NB4 (cell line): ENCODE measurements at regions not wholly inside any gene's neighbourhood (a gene's known extent, or its start where the extent isn't known, plus 50 kb on each side); places are given as distances from the start of the nearest gene placed in this dataset.

Experiments
- MYC ChIP-seq: IDR thresholded peaks from 2 replicates; pipeline ENCODE4 v1.6.1; 2011; ENCODE audit warnings: low read depth, low read length
- POLR2A ChIP-seq: IDR thresholded peaks from 2 replicates; pipeline ENCODE4 v1.6.1; 2011; ENCODE audit warnings: mild to moderate bottlenecking; ENCODE audit not compliant: insufficient read length; ENCODE audit errors: extremely low read depth
- TF ChIP-seq, protein P1 (sequence below): IDR thresholded peaks from one replicate; pipeline ENCODE4 v1.5.1; 2012; ENCODE audit warnings: low read depth, low read length
- TF ChIP-seq, protein P2 (sequence below): IDR thresholded peaks from 2 replicates; pipeline ENCODE4 v1.6.1; 2011; ENCODE audit warnings: low read depth, low read length

DNA sequence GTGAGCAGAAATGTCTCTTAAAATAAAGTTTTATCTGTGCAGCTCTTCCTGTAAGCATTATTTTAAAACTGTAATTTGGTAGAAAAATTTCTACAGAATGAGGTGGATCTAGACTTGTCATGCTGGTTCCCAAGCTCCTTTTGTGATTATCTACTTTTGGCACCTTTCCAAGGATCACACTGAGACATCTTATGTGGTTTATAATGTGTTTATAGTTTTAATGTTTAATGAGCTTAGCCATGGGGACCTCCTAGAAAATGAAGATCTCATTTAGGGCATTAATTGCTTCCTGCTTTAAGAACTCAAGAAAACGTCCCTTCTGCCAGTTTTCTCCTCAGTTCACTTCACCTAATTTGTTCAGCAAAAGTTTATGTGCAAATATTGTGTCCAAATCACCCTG, 468.4 kb downstream of the SUCLG1 start:
- TF ChIP-seq, protein P1, sequence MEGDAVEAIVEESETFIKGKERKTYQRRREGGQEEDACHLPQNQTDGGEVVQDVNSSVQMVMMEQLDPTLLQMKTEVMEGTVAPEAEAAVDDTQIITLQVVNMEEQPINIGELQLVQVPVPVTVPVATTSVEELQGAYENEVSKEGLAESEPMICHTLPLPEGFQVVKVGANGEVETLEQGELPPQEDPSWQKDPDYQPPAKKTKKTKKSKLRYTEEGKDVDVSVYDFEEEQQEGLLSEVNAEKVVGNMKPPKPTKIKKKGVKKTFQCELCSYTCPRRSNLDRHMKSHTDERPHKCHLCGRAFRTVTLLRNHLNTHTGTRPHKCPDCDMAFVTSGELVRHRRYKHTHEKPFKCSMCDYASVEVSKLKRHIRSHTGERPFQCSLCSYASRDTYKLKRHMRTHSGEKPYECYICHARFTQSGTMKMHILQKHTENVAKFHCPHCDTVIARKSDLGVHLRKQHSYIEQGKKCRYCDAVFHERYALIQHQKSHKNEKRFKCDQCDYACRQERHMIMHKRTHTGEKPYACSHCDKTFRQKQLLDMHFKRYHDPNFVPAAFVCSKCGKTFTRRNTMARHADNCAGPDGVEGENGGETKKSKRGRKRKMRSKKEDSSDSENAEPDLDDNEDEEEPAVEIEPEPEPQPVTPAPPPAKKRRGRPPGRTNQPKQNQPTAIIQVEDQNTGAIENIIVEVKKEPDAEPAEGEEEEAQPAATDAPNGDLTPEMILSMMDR: no peak
- TF ChIP-seq, protein P2, sequence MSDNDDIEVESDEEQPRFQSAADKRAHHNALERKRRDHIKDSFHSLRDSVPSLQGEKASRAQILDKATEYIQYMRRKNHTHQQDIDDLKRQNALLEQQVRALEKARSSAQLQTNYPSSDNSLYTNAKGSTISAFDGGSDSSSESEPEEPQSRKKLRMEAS: no peak
- TF ChIP-seq POLR2A (no peak), MYC (no peak)
